SH-SY5Y (cell line): ENCODE measurements at regions not wholly inside any gene's neighbourhood (a gene's known extent, or its start where the extent isn't known, plus 50 kb on each side); places are given as distances from the start of the nearest gene placed in this dataset.

Source experiments
- GATA2 ChIP-seq: IDR thresholded peaks from 2 replicates; pipeline ENCODE4 v1.6.1; 2011; ENCODE audit warnings: mild to moderate bottlenecking, low read depth, low read length
- GATA3 ChIP-seq: IDR thresholded peaks from 2 replicates; pipeline ENCODE4 v1.6.1; 2011; ENCODE audit warnings: low read depth, mild to moderate bottlenecking, low read length, moderate library complexity

DNA sequence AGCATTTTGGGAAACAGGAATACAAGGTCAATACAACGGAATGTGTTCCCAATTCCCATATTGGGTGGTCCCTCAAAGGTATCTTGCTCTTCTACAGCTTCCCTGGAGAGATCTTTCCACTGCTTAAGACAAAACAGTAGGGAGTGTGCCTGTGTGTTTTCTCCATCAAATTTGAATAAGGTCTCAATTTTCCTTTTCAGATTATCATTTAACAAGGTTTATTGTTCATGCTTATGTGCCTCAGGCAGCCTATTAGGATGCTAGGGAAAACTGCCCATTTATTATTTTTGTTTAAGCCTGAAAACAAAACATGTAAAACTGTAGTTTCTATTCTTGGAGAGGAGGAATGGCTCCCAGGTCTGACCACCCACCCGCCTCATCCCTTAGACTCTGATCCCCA, 622.7 kb downstream of the LMO4 start:
- TF ChIP-seq GATA2 (no peak), GATA3 (no peak)
